ENCODE measurements at regions not wholly inside any gene's neighbourhood (a gene's known extent, or its start where the extent isn't known, plus 50 kb on each side); places are given as distances from the start of the nearest gene placed in this dataset.
"Not testable (repeated sequence)": the region's sequence is repeated elsewhere in the genome, so short reads cannot be mapped to it uniquely, and the experiment has no call there.

GRCh38 chr22:49527611-49528419 is 299.9 kb downstream of the BRD1 start:
- DNase-seq (ENCODE audit: low spot score): no peak

- DNase-seq (ENCODE audit: low spot score): no peak
These were observed 301.7 kb downstream of the BRD1 start for GRCh38 chr22:49525801-49526535.

- no peak for DNase-seq (ENCODE audit: low spot score)
These were observed 302.3 kb downstream of the BRD1 start for GRCh38 chr22:49525360-49525759.

GRCh38 chr22:49524362-49524761 is 303.3 kb downstream of the BRD1 start:
- no peak for DNase-seq (ENCODE audit: low spot score)

GRCh38 chr22:49523374-49524008 is 304.2 kb downstream of the BRD1 start:
- DNase-seq (ENCODE audit: low spot score): no peak

- DNase-seq (ENCODE audit: low spot score): no peak
These were observed 304.9 kb downstream of the BRD1 start for GRCh38 chr22:49522582-49523373.

GRCh38 chr22:49521787-49522224 is 305.9 kb downstream of the BRD1 start:
- DNase-seq (ENCODE audit: low spot score): no peak

- DNase-seq (ENCODE audit: low spot score): no peak
These were observed 308.4 kb downstream of the BRD1 start for GRCh38 chr22:49519117-49519737.

GRCh38 chr22:49518436-49518970 is 309.2 kb downstream of the BRD1 start:
- DNase-seq (ENCODE audit: low spot score): no peak

GRCh38 chr22:49517667-49518185 is 309.9 kb downstream of the BRD1 start:
- no peak for DNase-seq (ENCODE audit: low spot score)

GRCh38 chr22:49517211-49517610 is 310.5 kb downstream of the BRD1 start:
- DNase-seq (ENCODE audit: low spot score): no peak

- DNase-seq (ENCODE audit: low spot score): no peak
These were observed 312.2 kb downstream of the BRD1 start for GRCh38 chr22:49515475-49515874.

GRCh38 chr22:49514641-49515040 is 313.0 kb downstream of the BRD1 start:
- no peak for DNase-seq (ENCODE audit: low spot score)

- no peak for DNase-seq (ENCODE audit: low spot score)
These were observed 313.5 kb downstream of the BRD1 start for GRCh38 chr22:49514211-49514610.

- DNase-seq (ENCODE audit: low spot score): no peak
These were observed 314.3 kb downstream of the BRD1 start for GRCh38 chr22:49513358-49513851.

- no peak for DNase-seq (ENCODE audit: low spot score)
These were observed 315.0 kb downstream of the BRD1 start for GRCh38 chr22:49512487-49513165.

GRCh38 chr22:49511393-49512189 is 316.1 kb downstream of the BRD1 start:
- DNase-seq (ENCODE audit: low spot score): not testable (repeated sequence)

GRCh38 chr22:49510718-49511117 is 317.0 kb downstream of the BRD1 start:
- DNase-seq (ENCODE audit: low spot score): no peak

- DNase-seq (ENCODE audit: low spot score): no peak
These were observed 318.7 kb downstream of the BRD1 start for GRCh38 chr22:49509016-49509415.

Data from SW480 (cell line).